IMR-90 (cell line): ENCODE measurements at regions not wholly inside any gene's neighbourhood (a gene's known extent, or its start where the extent isn't known, plus 50 kb on each side); places are given as distances from the start of the nearest gene placed in this dataset.

ENCODE experiments used
- ATAC-seq: fragments of 200-7000 bp; cut with Tn5 transposase; 2 replicates; pipeline ENCODE4 v1.9.1; 2020; ENCODE audit warnings: low read depth, mild to moderate bottlenecking, moderate library complexity
- BruUV-seq: library from RNA; stranded (reverse); fragments of 400-500 nt; replicated peaks from 2 replicates; lab custom pipeline; 2021; lab: Mats Ljungman, UMichigan
- CTCF ChIA-PET: fragments of 300-600 bp; formaldehyde crosslinking; extraction: SDS; loops from one replicate; lab custom pipeline; 2021; ENCODE audit warnings: antibody characterized with exemption; lab: Yijun Ruan, JAX
- POLR2A ChIA-PET: fragments of 300-600 bp; sonication (Branson Sonifier 250); formaldehyde crosslinking; loops from one replicate; lab custom pipeline; 2022; ENCODE audit warnings: antibody characterized with exemption; ENCODE audit not compliant: unreplicated experiment; lab: Charles Lee
- DNase-seq: peaks from one replicate; pipeline ENCODE4 v3.0.0; 2013
- H2AFZ ChIP-seq: replicated peaks from 2 replicates; pipeline ENCODE3; 2013; ENCODE audit warnings: low read length, mild to moderate bottlenecking; ENCODE audit not compliant: poor library complexity
- H2AK5ac ChIP-seq: 2 replicates; pipeline ENCODE4 v1.6.1; 2013; ENCODE audit warnings: low read depth, low read length, inconsistent platforms
- H2AK9ac ChIP-seq: replicated peaks from 2 replicates; pipeline ENCODE3; 2013; ENCODE audit warnings: mild to moderate bottlenecking, low read depth, low read length, moderate library complexity; ENCODE audit not compliant: poor library complexity
- H2BK120ac ChIP-seq: 2 replicates; pipeline ENCODE4 v1.6.1; 2013; ENCODE audit warnings: low read depth, low read length, inconsistent platforms
- H2BK15ac ChIP-seq: 3 replicates; pipeline ENCODE4 v1.6.1; 2013; ENCODE audit warnings: low read depth, low read length, inconsistent platforms
- H2BK20ac ChIP-seq: 2 replicates; pipeline ENCODE4 v1.6.1; 2013; ENCODE audit warnings: low read depth, mild to moderate bottlenecking, inconsistent platforms, low read length, moderate library complexity
- H2BK5ac ChIP-seq: 2 replicates; pipeline ENCODE4 v1.6.1; 2013; ENCODE audit warnings: mild to moderate bottlenecking, low read depth, low read length, inconsistent platforms; ENCODE audit not compliant: poor library complexity, severe bottlenecking
- H3K14ac ChIP-seq: replicated peaks from 2 replicates; pipeline ENCODE4 v1.6.1; 2013; ENCODE audit warnings: low read depth, low read length, inconsistent platforms
- H3K18ac ChIP-seq: 2 replicates; pipeline ENCODE4 v1.6.1; 2013; ENCODE audit warnings: low read depth, low read length, control low read depth
- H3K23ac ChIP-seq: 2 replicates; pipeline ENCODE4 v1.6.1; 2013; ENCODE audit warnings: low read depth, low read length, inconsistent platforms
- H3K27ac ChIP-seq: 2 replicates; pipeline ENCODE4 v1.5.1; 2013; ENCODE audit warnings: mild to moderate bottlenecking, control low read depth, low read length; ENCODE audit not compliant: insufficient read depth
- H3K27me3 ChIP-seq: 2 replicates; pipeline ENCODE4 v1.6.1; 2013; ENCODE audit warnings: low read length; ENCODE audit not compliant: control insufficient read depth, insufficient read depth
- H3K36me3 ChIP-seq: 2 replicates; pipeline ENCODE4 v1.6.1; 2013; ENCODE audit warnings: low read length, mixed read lengths; ENCODE audit not compliant: control insufficient read depth, insufficient read depth
- H3K4ac ChIP-seq: 2 replicates; pipeline ENCODE4 v1.6.1; 2013; ENCODE audit warnings: low read depth, low read length, inconsistent platforms
- H3K4me1 ChIP-seq: 2 replicates; pipeline ENCODE4 v1.6.1; 2013; ENCODE audit warnings: low read length, mixed read lengths; ENCODE audit not compliant: control insufficient read depth, insufficient read depth
- H3K4me2 ChIP-seq: 2 replicates; pipeline ENCODE4 v1.6.1; 2013; ENCODE audit warnings: low read depth, mild to moderate bottlenecking, control low read depth, low read length, moderate library complexity
- H3K4me3 ChIP-seq: 2 replicates; pipeline ENCODE4 v1.5.1; 2013; ENCODE audit warnings: low read depth, mild to moderate bottlenecking, control low read depth, low read length, moderate library complexity; ENCODE audit not compliant: insufficient read depth
- H3K56ac ChIP-seq: 2 replicates; pipeline ENCODE4 v1.6.1; 2013; ENCODE audit warnings: low read length, inconsistent platforms; ENCODE audit not compliant: insufficient read depth; ENCODE audit errors: extremely low read depth
- H3K79me1 ChIP-seq, 2 experiments: 2 replicates each; pipeline ENCODE4 v1.6.1; 2013; ENCODE audit warnings: low read length in 2 of 2, inconsistent platforms in 1 of 2, low read depth in 1 of 2
- H3K9ac ChIP-seq: 2 replicates; pipeline ENCODE4 v1.6.1; 2013; ENCODE audit warnings: low read depth, low read length, control low read depth
- H3K9me1 ChIP-seq: 2 replicates; pipeline ENCODE4 v1.6.1; 2013; ENCODE audit warnings: low read length, inconsistent platforms; ENCODE audit not compliant: insufficient read depth
- H3K9me3 ChIP-seq: 2 replicates; pipeline ENCODE4 v1.6.1; 2013; ENCODE audit warnings: low read length; ENCODE audit not compliant: control insufficient read depth, insufficient read depth
- H4K20me1 ChIP-seq: 2 replicates; pipeline ENCODE4 v1.6.1; 2013; ENCODE audit warnings: low read length, inconsistent platforms; ENCODE audit not compliant: insufficient read depth
- H4K5ac ChIP-seq: 2 replicates; pipeline ENCODE4 v1.6.1; 2013; ENCODE audit warnings: mild to moderate bottlenecking, low read depth, low read length, control low read depth
- H4K8ac ChIP-seq, 2 experiments: 2 replicates each; pipeline ENCODE4 v1.6.1; 2013; ENCODE audit warnings: low read depth in 2 of 2, low read length in 2 of 2, control low read depth in 1 of 2, inconsistent platforms in 1 of 2
- H4K91ac ChIP-seq: 2 replicates; pipeline ENCODE4 v1.6.1; 2013; ENCODE audit warnings: low read depth, low read length, inconsistent platforms; ENCODE audit not compliant: insufficient read depth
- MAFK ChIP-seq: IDR thresholded peaks from 2 replicates; pipeline ENCODE4 v1.6.1; 2012; ENCODE audit warnings: low read depth, low read length, improper control_type of control experiment
- POLR2A ChIP-seq: IDR thresholded peaks from 2 replicates; pipeline ENCODE4 v1.6.1; 2012; ENCODE audit warnings: mild to moderate bottlenecking, low read depth, low read length
- RAD21 ChIP-seq: IDR thresholded peaks from 2 replicates; pipeline ENCODE4 v1.6.1; 2012; ENCODE audit warnings: low read length, improper control_type of control experiment
- RCOR1 ChIP-seq: IDR thresholded peaks from 2 replicates; pipeline ENCODE4 v1.6.1; 2012; ENCODE audit warnings: mild to moderate bottlenecking, low read length, improper control_type of control experiment; ENCODE audit not compliant: insufficient replicate concordance
- WGBS, 2 experiments: methylation state at CpG; one replicate each; pipeline versions ENCODE4 v1.1.5 to v1.1.7; 2013; ENCODE audit warnings: missing lambda C conversion rate in 2 of 2; ENCODE audit not compliant: insufficient read length in 1 of 2; ENCODE audit errors: extremely low coverage in 2 of 2; 5-methylcytosine and 5-hydroxymethylcytosine counted together
- dilution Hi-C: fragments of 300-500 bp; cut with HindIII; formaldehyde crosslinking; loops from one replicate; pipeline ENCODE4 v1.14.3; 2018; ENCODE audit warnings: low sequenced_read_pairs; ENCODE audit not compliant: unreplicated experiment
- in situ Hi-C: fragments of 300-500 bp; cut with MboI; formaldehyde crosslinking; loops from 3 replicates; pipeline ENCODE4 v1.14.3; 2019; ENCODE audit warnings: low sequenced_read_pairs, inconsistent platforms, mixed read lengths
- intact Hi-C: fragments of 100-400 bp; cut with micrococcal nuclease; formaldehyde crosslinking; loops from 2 replicates; pipeline ENCODE4 v1.10.0; 2022

DNA sequence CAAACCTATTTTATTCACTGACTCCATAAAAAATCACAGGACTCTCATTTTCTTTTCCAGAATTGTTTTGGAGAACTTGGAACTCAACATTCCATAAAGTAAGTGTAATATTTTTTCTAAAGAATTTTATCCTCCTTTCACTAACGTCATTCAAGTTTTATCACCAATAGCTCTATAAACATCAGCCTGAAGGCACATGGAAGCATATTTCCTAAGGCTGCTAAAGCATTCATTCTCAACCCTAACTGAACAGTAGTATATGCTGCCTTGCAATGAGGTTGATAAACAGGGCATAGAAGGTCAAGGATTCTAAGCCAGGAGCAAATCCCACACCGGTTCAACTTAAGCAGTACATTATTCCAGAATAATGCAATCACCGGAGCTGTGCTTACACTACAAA is 273.9 kb downstream of the RAB38 start:
- ATAC-seq, result no peak
- Histone ChIP-seq H4K8ac (no peak overlapping the region), H3K56ac (no peak overlapping the region), H3K36me3 (no peaks in the 10 kb centered on the region), H4K91ac (no peak overlapping the region), H3K4me3 (no peak overlapping the region), H3K4me2 (no peak overlapping the region), H3K27me3 (peaks cover 2% of the 10 kb centered on the region; the same call in 1 of the 2 replicates), H3K9me3 (no peaks in the 10 kb centered on the region), H2BK20ac (no peak overlapping the region), H4K5ac (no peak overlapping the region), H3K4me1 (no peaks in the 10 kb centered on the region), H2BK15ac (no peak overlapping the region), H3K27ac (no peak overlapping the region), H2AK5ac (no peak overlapping the region), H3K14ac (no peak overlapping the region), H3K9me1 (no peaks in the 10 kb centered on the region), H2AK9ac (no peak overlapping the region), H3K23ac (no peak overlapping the region), H3K4ac (no peak overlapping the region), H3K18ac (no peak overlapping the region), H3K9ac (no peak overlapping the region), H2BK5ac (no peak overlapping the region), H2BK120ac (no peak overlapping the region), H4K20me1 (no peaks in the 10 kb centered on the region), H3K79me1 (no peaks in the 10 kb centered on the region), H2AFZ (no peak overlapping the region)
- DNase-seq, result no peak
- BruUV-seq, result no TSS peak
- no peak for TF ChIP-seq MAFK
- no peak for TF ChIP-seq RCOR1
- TF ChIP-seq POLR2A, result no peak
- TF ChIP-seq RAD21, result no peak
- no CpG with 5 or more reads among the region's 3 CpGs for WGBS, 2 experiments
- in situ Hi-C loops (no loop called here), intact Hi-C loops (no loop called here), dilution Hi-C loops (no loop called here)
- CTCF ChIA-PET, result interaction anchor here (0.9 to 1.4 kb wide), 2 partner anchors 12 to 23 kb away, joined by 3 to 4 read pairs; no protein-coding TSS in a partner anchor
- POLR2A ChIA-PET, result no interaction called here
